ENCODE measurements at regions not wholly inside any gene's neighbourhood (a gene's known extent, or its start where the extent isn't known, plus 50 kb on each side); places are given as distances from the start of the nearest gene placed in this dataset.

DNA sequence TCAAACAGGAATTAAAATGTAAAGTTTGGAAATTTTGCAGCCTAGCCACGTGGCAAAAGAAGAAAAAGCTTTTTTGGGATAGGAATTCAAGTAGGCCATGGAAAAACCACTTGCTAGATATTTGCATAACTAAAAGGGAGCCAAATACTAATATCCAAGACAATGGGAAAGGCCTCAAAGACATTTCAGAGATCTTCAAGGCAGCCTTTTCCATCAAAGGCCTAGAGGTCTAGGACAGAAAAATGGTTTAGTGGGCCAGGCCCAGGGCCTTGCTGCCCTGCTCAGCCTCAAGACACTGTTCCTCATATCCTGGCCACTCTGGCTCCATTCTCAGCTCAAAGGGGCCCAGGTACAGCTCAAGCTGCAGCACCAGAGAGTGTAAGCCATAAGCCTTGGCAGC lies 265.9 kb upstream of the RPS23 start:
- 43 to 73% (median 64%) methylated on average over 1 of the region's 1 CpG for WGBS, 4 donors
- peaks cover 0 to 19% (median 0%) of the 10 kb centered on the region in 12 donors for H3K9me3 ChIP-seq
- intact Hi-C loops (cut with DNase I), result no loop called here
- no peak overlapping the region for H3K4me3 ChIP-seq
- DNase-seq (no peak), ATAC-seq (no peak)
- H3K27me3 ChIP-seq, result no peaks in the 10 kb centered on the region
- peaks cover 0 to 2% (median 0%) of the 10 kb centered on the region in 12 donors for H3K4me1 ChIP-seq
- H3K27ac ChIP-seq, result no peak overlapping the region
- no peak for TF ChIP-seq POLR2A (IDR thresholded peaks at IDR 0.05)
- TF ChIP-seq, protein P1, sequence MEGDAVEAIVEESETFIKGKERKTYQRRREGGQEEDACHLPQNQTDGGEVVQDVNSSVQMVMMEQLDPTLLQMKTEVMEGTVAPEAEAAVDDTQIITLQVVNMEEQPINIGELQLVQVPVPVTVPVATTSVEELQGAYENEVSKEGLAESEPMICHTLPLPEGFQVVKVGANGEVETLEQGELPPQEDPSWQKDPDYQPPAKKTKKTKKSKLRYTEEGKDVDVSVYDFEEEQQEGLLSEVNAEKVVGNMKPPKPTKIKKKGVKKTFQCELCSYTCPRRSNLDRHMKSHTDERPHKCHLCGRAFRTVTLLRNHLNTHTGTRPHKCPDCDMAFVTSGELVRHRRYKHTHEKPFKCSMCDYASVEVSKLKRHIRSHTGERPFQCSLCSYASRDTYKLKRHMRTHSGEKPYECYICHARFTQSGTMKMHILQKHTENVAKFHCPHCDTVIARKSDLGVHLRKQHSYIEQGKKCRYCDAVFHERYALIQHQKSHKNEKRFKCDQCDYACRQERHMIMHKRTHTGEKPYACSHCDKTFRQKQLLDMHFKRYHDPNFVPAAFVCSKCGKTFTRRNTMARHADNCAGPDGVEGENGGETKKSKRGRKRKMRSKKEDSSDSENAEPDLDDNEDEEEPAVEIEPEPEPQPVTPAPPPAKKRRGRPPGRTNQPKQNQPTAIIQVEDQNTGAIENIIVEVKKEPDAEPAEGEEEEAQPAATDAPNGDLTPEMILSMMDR (IDR thresholded peaks at IDR 0.05), result no peak
- no peaks in the 10 kb centered on the region for H3K36me3 ChIP-seq

DNA sequence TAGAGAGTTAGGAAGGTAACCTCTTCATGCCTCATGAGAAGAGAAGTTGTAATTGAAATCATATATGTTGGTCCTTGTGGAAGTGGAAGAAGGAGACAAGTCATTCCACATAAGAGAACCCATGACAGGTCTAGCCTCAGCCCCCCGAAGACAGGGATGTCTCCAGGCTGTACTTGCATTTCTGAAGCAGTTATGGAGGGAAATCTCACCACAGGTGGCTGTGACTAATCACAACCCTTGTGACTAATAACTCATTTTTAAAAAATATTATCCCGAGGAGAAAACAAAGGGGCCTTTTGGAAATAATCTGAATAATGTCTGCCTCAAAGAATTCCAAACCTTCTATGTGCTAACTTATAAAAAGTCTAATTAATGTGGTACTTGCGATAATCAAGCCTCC lies 262.1 kb upstream of the RPS23 start:
- Histone ChIP-seq H3K4me1 (peaks cover 0 to 20% (median 3%) of the 10 kb centered on the region in 12 donors), H3K36me3 (no peaks in the 10 kb centered on the region), H3K4me3 (no peak overlapping the region), H3K27me3 (no peaks in the 10 kb centered on the region), H3K9me3 (peaks cover 0 to 19% (median 0%) of the 10 kb centered on the region in 12 donors), H3K27ac (no peak overlapping the region)
- intact Hi-C loops (cut with DNase I), result no loop called here
- no peak for TF ChIP-seq POLR2A (IDR thresholded peaks at IDR 0.05)
- TF ChIP-seq, protein P1 (IDR thresholded peaks at IDR 0.05), result no peak
- ATAC-seq, result no peak
- 88 to 96% (median 93%) methylated on average over 3 of the region's 3 CpGs for WGBS, 4 donors
- DNase-seq, result no peak

DNA sequence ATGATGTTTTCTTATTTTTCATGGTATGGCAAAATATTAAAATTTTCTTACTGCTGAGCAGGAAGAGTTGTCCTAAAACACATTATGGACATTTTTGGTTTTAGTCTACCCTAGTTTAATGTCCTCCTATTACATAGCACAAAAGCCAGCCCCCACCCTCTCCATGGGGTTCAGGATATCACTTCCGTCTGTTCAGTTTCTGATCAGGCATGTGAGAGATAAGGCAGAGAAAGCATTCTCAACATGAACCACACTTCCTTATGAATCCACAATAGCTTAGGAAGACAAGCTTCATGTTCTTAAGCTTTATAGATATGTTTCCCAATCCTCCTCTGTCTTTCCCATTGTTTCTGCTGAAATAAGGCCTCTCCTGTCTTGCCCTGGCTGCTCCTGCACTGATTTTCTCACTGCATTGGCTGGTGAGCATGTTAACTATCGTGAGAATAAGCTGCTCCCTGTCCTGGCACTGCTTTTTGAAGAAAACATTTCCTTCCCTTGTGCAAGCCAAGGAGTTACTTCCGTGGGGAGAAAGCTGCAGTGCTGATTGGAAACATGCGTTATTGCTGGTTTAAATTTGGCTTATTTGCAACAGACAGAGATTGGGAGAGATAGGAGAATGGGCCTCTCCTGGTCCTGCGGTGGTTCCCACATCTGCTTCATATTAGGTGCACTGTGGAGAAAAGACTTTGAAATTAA lies 260.3 kb upstream of the RPS23 start:
- H3K4me3 ChIP-seq, result no peak overlapping the region
- peaks cover 0 to 20% (median 3%) of the 10 kb centered on the region in 12 donors for H3K4me1 ChIP-seq
- TF ChIP-seq POLR2A (IDR thresholded peaks at IDR 0.05), result no peak
- TF ChIP-seq, protein P1 (IDR thresholded peaks at IDR 0.05), result no peak
- peaks cover 0 to 16% (median 0%) of the 10 kb centered on the region in 12 donors for H3K9me3 ChIP-seq
- WGBS, 4 donors, result 42 to 56% (median 49%) methylated on average over 5 of the region's 5 CpGs
- H3K27me3 ChIP-seq, result no peaks in the 10 kb centered on the region
- H3K27ac ChIP-seq, result peak overlapping the region in 5 of 12 donors; percentile 20 to 67 (median 55)
- DNase-seq, result peak in 2 of 5 donors; percentile 14 to 26
- intact Hi-C loops (cut with DNase I), result no loop called here
- H3K36me3 ChIP-seq, result no peaks in the 10 kb centered on the region
- peak; percentile 26 to 54 (median 54) for ATAC-seq

DNA sequence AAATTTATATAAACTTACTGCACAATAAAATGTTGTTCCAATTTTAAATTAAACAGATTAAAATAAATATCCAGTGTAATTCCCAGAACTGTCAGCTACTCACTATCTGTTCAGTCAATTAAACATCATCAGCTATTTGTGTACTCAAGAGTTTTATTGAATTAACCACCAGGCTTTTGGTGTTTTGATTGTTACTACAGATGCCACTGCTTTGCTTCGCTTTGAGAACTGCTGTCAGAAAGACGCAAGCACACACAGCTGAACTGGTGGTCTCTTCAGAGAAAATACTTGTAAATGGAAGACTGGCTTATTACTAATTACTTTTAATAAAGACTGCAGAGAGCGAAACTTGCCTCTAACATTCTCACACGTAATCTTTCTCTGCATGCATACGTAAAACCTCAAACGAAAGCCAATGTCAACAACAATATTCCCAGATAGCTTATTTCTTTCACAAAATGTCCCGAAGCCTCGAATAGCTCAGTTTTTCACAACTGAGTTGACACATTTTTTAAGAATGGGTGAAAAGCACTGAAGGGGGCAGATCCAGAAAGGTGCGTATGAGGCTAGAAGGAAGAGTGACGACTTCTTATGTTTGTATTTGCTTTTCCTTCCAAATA lies 259.6 kb upstream of the RPS23 start:
- Histone ChIP-seq H3K9me3 (peaks cover 0 to 16% (median 0%) of the 10 kb centered on the region in 12 donors), H3K36me3 (no peaks in the 10 kb centered on the region), H3K4me3 (no peak overlapping the region), H3K27me3 (no peaks in the 10 kb centered on the region), H3K4me1 (peaks cover 0 to 20% (median 3%) of the 10 kb centered on the region in 12 donors), H3K27ac (peak overlapping the region in 5 of 12 donors; percentile 20 to 67 (median 55))
- intact Hi-C loops (cut with DNase I), result no loop called here
- TF ChIP-seq, protein P1 (IDR thresholded peaks at IDR 0.05), result no peak
- TF ChIP-seq POLR2A (IDR thresholded peaks at IDR 0.05), result no peak
- peak in 2 of 4 donors; percentile 11 to 28 for ATAC-seq
- DNase-seq, result no peak
- 68 to 81% (median 76%) methylated on average over 10 of the region's 10 CpGs for WGBS, 4 donors
